ENCODE measurements at regions not wholly inside any gene's neighbourhood (a gene's known extent, or its start where the extent isn't known, plus 50 kb on each side); places are given as distances from the start of the nearest gene placed in this dataset.
"Not testable (repeated sequence)": the region's sequence is repeated elsewhere in the genome, so short reads cannot be mapped to it uniquely, and the experiment has no call there.

DNA sequence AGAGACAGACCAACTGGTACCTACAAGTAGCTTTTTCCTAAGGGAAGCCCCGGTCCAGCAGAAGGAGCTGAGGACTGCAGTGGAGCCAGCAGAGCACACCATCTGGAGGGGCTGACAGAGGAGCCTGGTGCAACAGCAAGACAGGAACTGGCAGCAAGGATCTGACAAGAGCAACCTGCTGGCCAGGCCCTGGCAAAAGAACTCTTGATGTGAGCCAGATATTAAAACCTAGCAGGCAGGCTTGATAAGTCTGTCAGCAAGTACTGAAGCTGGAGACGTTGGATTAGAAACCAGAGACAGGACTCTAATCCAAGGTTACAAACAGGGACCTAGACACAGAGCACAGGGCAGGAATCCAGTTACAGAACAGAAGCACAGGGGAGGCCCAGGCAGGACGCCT, 260.7 kb upstream of the MGAT5 start:
- DNase-seq (ENCODE audit: low read depth, low spot score): no peak
- TF ChIP-seq, protein P1, sequence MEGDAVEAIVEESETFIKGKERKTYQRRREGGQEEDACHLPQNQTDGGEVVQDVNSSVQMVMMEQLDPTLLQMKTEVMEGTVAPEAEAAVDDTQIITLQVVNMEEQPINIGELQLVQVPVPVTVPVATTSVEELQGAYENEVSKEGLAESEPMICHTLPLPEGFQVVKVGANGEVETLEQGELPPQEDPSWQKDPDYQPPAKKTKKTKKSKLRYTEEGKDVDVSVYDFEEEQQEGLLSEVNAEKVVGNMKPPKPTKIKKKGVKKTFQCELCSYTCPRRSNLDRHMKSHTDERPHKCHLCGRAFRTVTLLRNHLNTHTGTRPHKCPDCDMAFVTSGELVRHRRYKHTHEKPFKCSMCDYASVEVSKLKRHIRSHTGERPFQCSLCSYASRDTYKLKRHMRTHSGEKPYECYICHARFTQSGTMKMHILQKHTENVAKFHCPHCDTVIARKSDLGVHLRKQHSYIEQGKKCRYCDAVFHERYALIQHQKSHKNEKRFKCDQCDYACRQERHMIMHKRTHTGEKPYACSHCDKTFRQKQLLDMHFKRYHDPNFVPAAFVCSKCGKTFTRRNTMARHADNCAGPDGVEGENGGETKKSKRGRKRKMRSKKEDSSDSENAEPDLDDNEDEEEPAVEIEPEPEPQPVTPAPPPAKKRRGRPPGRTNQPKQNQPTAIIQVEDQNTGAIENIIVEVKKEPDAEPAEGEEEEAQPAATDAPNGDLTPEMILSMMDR (IDR thresholded peaks at IDR 0.05; ENCODE audit: low read depth, low read length): no peak
- in situ Hi-C loops (cut with HindIII; ENCODE audit: low sequenced_read_pairs): no loop called here

DNA sequence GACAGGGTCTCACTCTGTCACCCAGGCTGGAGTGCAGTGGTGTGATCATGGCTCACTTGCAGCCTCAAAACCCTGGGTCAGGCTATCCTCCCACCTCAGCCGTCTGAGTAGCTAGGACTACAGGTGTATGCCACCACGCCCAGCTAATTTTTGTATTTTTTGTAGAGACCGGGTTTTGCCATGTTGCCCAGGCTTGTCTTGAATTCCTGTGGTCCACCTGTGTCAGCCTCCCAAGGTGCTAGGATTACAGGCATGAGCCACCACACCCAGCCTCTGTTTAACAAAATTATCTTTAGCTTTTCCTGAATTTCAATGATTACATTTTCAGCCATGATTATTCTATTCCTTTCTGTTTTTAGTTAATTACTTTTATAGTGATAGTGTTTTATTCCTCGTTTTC, 255.1 kb upstream of the MGAT5 start:
- in situ Hi-C loops (cut with HindIII; ENCODE audit: low sequenced_read_pairs); DNase-seq (ENCODE audit: low read depth, low spot score); H3K4me3 ChIP-seq (ENCODE audit: low read depth, low read length): not testable (repeated sequence)

More for the DNA sequence above, 260.7 kb upstream of the MGAT5 start:
- H3K4me3 ChIP-seq (ENCODE audit: low read depth, low read length): no peak overlapping the region

DNA sequence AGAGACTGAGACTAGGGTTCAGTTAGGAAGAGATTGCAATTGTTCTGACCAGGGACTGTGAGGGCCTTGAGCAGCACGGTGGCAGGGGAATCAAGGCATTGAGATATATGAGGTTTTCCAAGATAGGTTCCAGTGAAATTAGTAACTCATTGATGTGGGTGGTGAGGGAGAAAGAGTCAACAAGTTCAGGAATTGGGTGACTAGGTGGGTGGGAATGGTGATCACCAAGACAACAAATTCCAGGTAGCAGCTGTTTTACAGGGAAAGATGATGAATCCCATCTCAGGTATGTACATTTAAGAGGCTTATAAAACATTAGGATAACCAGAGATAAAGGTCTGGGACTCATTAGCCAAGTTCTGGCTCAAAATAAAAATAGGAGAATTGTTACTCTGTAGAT, 251.5 kb upstream of the MGAT5 start:
- no peak for DNase-seq (ENCODE audit: low read depth, low spot score)
- H3K4me3 ChIP-seq (ENCODE audit: low read depth, low read length): no peak overlapping the region
- TF ChIP-seq, protein P1 (IDR thresholded peaks at IDR 0.05; ENCODE audit: low read depth, low read length): no peak
- in situ Hi-C loops (cut with HindIII; ENCODE audit: low sequenced_read_pairs): no loop called here

DNA sequence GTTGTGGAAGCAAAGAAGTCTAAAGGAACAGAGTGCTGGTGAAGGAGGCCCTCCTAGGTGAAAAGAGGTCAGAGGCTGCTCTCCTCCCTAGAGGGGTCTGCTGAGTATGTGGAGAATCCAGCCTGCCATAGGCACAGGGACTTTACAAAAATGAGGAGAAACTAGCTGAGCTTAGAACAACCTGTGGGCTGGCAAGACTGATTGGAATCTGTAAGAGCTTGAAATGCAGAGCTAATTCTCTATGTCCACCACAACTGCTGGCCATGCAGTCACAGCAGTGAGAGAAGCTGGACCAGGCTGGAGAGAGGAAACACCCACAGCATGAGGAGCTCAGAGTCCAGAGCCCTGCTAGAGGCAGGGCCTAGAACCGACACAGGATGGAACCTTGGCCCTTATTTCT, 251.0 kb upstream of the MGAT5 start:
- no peak overlapping the region for H3K4me3 ChIP-seq (ENCODE audit: low read depth, low read length)
- in situ Hi-C loops (cut with HindIII; ENCODE audit: low sequenced_read_pairs): no loop called here
- no peak for DNase-seq (ENCODE audit: low read depth, low spot score)
- TF ChIP-seq, protein P1 (IDR thresholded peaks at IDR 0.05; ENCODE audit: low read depth, low read length): no peak

DNA sequence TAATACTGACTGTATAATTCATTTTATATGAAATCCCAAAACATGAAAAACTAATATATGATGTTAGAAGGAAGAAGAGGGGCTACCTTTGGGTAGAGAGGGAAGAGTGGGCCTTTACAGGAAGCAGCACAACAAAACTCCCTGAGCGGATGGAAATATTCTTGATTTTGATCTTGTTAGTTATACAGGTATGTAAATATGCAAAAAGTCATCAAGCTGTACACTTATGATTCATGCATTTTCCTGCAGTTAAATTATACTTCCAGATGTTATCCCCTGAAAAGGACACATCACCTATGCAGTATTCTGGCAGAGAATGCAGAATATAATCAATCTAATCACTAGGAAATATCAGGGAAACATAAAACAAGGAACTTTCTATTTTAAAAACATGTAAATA, 249.4 kb upstream of the MGAT5 start:
- no peak for DNase-seq (ENCODE audit: low read depth, low spot score)
- in situ Hi-C loops (cut with HindIII; ENCODE audit: low sequenced_read_pairs): no loop called here
- TF ChIP-seq, protein P1 (IDR thresholded peaks at IDR 0.05; ENCODE audit: low read depth, low read length): no peak
- no peak overlapping the region for H3K4me3 ChIP-seq (ENCODE audit: low read depth, low read length)

DNA sequence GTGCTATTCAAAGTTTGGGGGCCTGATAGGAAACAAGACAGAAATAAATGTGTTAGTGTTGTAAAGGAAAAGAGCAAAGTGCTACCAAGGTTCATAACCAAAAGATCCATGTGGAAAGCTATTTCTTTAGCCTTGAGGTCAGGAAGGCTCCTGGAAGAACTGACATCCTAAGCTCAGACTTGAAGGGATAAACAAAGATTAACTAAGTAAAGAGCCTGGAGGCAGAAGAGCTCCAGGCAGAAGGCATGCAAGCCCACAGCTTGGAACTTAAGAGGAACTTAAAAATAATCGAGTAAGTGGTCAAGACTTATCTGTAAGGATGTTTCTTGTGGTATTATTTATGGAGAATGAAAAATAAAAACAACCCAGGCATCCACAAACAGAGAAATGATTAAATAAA, 245.0 kb upstream of the MGAT5 start:
- H3K4me3 ChIP-seq (ENCODE audit: low read depth, low read length): no peak overlapping the region
- DNase-seq (ENCODE audit: low read depth, low spot score): no peak
- in situ Hi-C loops (cut with HindIII; ENCODE audit: low sequenced_read_pairs): no loop called here
- TF ChIP-seq, protein P1 (IDR thresholded peaks at IDR 0.05; ENCODE audit: low read depth, low read length): no peak

DNA sequence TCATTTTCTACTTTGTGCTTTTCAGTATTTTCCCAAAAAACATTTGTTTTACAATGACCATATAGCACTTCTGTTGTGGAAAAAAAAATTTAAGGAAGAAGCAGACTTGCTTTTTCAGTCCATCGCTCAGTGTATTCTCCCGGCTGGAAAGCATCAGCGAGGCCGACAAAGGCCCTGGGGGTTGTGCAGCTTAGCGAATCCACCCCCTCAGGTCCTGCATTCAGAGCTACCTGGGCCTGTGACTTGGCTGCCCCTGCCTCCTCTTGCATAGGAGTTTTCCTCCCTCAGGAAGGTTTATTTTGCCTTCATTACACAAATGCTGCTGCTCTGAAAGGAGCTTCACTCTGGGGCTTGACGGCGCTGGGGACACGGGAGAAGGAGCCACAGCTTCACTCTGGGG, 244.4 kb upstream of the MGAT5 start:
- in situ Hi-C loops (cut with HindIII; ENCODE audit: low sequenced_read_pairs): no loop called here
- H3K4me3 ChIP-seq (ENCODE audit: low read depth, low read length): no peak overlapping the region
- TF ChIP-seq, protein P1 (IDR thresholded peaks at IDR 0.05; ENCODE audit: low read depth, low read length): no peak
- no peak for DNase-seq (ENCODE audit: low read depth, low spot score)

DNA sequence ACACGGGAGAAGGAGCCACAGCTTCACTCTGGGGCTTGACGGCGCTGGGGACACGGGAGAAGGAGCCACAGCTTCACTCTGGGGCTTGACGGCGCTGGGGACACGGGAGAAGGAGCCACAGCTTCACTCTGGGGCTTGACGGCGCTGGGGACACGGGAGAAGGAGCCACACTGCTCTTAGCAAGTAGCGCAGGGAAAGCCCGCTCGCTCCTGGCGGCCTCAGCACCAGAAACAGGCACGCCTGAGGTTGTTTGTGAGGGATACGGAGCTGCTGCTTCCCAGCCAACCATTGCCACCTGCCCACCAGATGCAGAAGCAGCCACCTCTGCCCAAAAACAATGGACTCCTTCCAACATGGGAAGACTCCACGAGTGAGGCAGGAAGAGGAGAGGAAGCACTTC, 244.0 kb upstream of the MGAT5 start:
- H3K4me3 ChIP-seq (ENCODE audit: low read depth, low read length); in situ Hi-C loops (cut with HindIII; ENCODE audit: low sequenced_read_pairs); DNase-seq (ENCODE audit: low read depth, low spot score): not testable (repeated sequence)

Measured in astrocyte of the spinal cord (primary cell).